ENCODE measurements at regions not wholly inside any gene's neighbourhood (a gene's known extent, or its start where the extent isn't known, plus 50 kb on each side); places are given as distances from the start of the nearest gene placed in this dataset.

DNA sequence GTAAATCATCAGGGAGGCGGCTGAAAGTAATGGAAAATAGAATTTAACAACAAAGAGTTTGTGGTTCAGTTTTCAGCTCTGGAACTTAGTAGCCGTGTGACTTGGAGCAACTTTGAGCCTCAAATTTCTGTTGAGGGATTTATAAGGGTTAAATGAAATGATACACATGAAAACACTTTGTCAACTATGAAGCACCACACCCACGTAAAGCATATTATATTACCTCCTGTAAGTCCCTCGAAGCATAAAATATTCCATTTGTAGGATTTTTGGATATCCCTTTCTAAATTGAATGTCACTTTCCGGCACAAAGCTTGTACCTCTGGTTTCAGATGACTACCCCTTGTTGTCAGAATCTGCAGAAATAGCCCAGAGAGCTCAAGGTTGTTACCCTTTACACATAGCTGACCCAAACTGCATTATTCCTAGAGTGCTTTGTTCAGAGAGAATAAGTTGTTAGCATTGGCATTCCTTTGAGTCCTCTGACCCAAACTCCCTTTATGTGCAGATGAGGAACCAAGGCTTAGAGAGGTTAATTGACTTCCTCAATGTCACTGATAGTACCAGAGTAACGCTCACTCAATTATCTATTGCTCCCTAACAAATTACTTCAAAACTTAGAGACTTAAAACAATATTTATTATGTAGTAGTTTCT lies 187.9 kb upstream of the UMPS start:
- no peak for DNase-seq (ENCODE audit: low spot score)

DNA sequence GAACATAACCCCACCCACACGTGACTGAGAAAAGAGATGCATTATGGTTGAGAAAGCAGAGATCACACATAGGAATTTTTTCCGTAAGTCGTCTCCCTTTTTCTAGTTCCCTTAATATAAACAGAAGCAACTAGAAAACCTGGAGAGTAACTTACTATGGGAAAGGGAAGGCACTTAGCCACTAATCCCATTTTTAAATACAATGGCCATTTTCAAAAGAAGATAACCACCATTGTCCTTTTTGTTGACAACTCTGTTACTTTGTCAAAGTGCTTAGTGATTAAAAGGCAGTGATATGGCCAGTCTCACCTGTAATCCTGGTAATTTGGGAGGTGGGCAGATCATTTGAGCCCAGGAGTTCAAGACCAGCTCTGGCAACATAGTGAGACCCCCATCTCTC lies 184.4 kb upstream of the UMPS start:
- no peak for DNase-seq (ENCODE audit: low spot score)

DNA sequence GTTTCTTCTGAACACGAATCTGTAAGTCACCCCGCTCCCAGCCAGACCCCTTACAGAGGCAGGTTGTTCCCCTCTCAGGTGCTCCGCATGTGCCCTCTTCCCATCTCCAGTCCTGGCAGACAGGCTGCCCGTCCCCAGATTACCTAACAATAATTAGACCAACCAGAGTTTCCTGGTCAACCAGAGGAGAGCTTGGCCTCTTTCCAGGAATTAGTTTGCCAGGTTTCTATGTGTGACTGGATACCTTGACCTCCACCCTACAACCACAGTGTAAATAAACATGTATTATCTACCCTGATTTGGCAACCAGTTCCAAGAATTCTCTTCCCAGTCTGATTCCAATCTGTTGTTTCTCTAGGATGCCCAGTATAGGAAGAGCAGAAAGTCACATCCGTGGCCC lies 178.0 kb upstream of the UMPS start:
- no peak for DNase-seq (ENCODE audit: low spot score)

DNA sequence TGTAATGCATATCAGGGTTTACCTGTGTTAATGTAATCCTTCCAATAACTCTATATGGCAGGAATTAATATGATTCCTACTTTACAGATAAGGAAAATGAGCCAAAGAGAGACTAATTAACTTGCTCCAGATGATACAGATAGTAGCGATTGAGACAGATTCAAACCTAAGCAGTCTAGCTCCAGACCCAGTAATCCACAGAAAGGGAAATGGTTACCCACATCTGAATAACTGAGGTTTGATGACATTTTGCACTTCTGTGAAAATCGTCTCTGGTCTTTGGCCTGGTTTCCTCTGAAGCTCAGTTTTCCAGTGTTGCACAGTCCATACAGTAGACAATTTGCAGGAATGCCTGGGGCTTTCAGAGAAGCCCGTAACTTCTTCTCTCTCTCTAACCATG lies 177.1 kb upstream of the UMPS start:
- DNase-seq (ENCODE audit: low spot score) = no peak

DNA sequence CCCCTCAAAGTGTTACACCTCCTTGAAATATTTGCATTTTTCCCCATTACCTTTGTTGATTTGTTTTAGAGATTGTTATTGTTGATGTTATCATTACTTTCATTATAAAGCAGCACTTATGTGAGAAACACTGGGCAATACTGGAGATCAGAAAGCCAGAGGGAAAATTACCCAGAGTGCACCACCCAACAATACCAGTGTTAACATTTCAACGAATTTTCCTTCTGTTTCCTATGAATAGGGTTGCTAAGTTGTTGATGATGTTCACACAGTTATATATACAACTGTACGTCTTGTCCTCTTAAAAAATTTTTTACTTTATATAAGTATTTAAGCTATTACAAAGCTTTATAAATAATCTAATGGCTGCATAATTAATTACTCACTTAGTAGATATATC lies 173.6 kb upstream of the UMPS start:
- DNase-seq (ENCODE audit: low spot score) = no peak

DNA sequence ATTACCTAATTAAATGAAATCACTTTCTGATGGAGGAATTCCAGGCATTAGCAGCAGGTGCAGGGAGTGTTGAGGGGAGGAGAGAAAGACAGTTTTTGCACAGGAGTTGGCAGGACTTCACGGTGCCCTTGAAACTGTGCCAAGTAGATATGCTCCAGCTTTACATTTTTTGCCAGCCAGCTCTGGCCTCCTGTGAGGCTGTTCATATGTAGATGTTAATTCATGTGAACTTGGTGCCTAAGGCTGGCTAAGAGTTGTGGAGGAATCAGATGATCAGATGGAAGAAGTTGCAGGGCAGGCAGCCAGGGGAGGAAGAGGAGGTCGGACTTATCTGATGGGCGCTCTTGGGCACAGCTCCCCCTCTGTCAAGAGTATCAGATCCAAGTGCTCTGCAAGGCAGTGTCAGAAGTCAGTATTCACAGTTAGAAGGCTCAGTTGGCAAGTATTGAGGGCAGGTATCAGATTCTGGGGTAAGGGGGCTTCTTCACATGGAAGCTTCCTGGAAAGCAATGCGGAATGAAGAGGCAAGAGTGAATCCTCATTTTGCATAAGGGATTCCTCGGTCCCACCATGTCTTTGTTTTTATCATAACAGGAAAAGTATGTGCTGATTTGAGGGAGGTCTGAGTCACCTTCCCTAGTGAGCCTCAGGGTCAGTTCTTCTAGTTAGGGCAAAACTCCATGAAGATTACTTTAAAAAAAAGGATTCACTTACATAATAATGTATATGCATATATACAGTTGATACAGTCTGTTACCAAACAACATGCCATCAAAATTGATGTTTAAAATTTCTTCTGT lies 172.6 kb upstream of the UMPS start:
- DNase-seq (ENCODE audit: low spot score) = no peak

DNA sequence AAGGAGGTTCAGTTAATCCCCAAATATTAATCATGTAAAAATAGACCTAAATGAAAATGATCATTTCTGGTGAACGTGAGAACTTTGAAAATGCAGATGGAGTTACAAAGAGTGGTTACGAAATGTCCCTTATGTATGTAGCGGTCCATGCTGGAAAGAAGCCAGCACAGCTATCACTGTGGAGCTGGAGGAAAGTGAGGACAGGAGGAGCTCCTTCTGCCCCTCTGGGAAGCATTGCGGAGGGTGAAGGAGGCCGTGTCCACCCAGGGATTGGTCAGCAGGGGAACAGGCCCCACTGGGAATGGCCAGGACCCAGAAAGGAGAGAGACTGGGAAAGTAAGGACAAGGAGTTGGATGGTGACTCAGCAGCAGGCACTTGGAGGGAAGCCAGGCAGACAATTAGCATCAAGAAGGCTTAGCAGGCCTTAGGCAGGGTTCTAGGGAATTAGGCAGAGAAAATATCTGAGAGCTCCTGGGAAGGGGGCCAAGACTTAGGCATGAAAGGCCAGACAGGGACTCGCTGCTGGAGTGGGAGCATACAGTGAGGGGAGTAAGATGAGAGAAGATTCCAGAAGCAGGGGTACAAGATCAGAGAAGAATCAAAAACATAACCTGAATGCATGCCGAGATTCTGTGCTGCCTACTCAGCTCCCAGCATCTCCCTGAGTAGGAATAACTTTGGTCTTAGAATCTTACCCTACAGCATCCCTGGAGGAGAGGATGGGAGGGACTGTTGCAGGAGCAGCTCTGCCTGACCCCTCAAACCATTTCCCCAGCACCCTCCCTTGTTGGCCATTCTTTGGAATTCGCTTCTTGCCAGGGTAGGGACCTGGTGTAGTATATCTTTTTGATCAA lies 171.0 kb upstream of the UMPS start:
- DNase-seq (ENCODE audit: low spot score) = no peak

DNA sequence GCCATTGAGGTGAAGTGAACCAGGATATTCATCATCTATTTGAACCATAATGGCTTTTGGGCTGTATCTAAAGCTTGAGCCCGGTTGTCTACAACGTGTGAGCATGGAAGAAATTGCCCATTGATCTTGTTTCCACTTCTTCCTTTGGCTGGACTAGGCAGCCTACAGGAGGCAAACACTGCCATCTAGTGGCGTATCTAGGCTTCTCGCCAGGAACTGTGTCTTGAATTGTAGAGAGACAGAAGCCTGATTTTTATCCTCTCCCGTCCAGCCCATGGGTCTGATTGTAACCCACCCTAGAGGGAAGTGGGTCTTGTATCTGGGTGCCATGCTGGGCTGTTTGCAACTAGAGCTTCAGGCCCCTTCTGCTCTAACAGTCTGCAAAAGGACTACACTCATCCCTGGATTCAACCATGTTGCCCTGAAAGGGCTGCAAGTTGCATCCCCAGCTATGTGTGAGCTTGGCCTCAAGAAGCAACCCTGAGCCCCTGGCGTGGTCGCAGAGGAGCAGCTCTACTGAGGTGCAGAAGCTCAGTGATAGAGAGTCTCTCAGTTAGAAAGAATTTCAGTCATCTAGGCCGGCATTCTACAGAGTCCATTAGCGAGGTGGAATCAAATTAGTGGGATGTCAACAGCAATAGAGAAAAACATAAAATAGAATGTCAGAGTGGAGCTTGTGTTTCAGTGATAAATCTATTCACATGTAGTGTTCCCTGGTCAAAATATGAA lies 170.2 kb upstream of the UMPS start:
- DNase-seq (ENCODE audit: low spot score) = peak; percentile 77

DNA sequence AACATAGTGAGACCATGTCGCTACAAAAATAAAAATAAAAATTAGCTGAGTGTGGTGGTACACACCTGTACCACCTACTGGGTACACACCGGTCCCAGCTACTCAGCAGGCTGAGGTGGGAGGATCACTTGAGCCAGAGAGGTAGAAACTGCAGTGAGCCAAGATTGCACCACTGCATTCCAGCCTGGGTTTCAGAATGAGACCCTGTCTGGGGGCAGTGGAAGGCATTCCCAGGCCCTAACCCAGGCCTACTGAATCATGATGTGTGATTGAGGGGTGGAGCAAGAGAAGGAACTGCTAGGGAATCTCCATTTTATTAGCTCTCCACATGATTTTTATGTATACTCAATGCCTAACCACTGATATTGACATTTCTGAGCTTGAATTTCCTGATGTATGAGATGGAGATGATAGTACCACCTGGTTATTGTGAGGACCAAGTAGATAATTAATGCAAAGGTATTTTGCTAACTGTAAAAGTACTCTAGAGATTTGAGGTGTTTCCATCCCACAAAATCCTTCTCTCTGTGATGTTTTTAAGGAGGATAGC lies 169.5 kb upstream of the UMPS start:
- DNase-seq (ENCODE audit: low spot score) = no peak

DNA sequence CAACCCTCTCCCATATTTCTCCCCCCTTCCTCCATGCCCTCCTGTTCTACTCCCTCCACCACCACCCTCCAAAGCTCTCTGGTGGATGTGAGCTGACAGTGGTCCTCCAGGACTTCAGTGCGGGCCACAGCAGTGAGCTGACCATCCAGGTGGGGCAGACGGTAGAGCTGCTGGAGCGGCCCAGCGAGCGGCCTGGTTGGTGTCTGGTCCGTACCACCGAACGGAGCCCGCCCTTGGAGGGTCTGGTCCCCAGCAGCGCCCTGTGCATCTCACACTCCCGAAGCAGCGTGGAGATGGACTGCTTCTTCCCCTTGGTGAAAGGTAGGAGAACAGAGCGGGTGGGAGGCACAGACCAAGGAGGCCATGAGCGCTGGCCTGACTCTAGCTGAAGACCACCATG lies 167.5 kb upstream of the UMPS start:
- no peak for DNase-seq (ENCODE audit: low spot score)

DNA sequence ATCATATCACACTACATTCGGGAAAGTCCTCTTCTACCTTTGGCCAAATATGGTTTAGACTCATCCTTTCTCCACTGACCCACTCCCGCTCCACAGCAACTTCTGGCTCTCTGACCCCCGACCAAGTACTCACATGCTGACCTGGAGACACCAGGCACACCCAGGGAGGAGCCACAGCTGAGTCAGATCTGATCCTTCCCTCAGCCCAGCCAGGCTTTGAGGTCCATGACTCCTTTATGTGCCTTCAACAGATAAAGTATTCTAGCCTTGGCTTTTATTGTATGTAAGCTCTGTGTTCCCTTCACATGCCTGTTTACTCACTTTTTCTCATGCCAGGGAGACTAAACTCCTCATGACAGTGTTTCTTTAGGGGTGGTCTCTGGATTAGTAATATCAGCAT lies 166.9 kb upstream of the UMPS start:
- no peak for DNase-seq (ENCODE audit: low spot score)

DNA sequence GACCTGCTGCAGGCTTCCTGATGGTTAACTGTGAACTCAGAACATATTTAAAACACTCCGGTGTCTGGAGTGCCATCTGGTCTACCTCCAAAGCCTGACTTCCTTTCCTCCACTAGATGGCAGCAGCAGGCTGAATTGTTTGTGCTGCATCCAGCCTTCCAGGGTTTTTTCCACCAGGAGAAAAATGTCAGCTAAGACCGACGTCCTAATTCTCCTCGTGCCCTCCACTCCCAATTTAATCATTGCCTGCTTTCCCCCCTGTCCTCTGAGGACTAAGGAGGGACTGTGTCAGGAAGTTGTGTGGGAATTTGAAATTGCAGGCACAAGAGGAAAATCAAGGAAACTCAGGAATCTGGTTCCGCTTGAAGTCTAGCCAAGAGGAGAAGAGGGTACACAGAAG lies 165.2 kb upstream of the UMPS start:
- DNase-seq (ENCODE audit: low spot score) = peak; percentile 64

DNA sequence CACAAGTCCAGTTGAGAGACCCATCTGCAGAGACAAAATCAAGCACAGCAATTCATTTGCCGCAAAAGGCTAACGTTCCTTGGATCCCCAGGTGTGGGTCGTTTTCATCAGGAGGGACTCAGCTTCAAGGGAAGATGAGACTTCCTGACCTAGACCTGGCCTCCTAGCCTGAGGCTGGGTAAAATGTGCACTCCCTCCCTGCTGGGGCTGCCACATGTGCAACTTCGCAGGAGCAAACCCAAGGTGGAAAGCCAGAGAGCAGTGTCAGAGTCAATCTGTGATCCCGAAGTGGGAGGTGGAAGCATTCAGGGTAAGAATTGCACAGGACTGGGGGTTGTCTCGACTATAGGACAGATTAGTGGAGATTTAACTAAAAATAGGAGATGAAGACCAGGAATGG lies 164.7 kb upstream of the UMPS start:
- DNase-seq (ENCODE audit: low spot score) = no peak

DNA sequence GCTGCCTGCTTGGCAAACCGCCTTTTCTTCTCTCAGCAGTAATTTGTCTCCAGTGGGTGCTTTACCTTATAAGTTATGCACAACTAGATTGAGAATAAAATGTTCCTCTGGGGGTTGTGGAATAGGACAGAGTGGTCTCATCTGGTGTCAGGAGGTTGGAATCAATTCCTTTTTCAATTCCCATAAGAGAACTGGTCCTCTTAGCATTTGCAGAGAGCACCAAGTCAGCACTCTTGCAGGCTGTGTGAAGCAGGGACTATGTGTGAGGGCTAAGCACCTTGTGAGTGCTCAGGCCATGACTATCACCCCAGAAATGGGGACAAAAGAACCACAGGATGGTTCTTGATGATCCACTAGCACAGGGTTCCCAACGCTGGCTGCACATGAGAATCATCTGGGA lies 163.6 kb upstream of the UMPS start:
- DNase-seq (ENCODE audit: low spot score) = no peak

DNA sequence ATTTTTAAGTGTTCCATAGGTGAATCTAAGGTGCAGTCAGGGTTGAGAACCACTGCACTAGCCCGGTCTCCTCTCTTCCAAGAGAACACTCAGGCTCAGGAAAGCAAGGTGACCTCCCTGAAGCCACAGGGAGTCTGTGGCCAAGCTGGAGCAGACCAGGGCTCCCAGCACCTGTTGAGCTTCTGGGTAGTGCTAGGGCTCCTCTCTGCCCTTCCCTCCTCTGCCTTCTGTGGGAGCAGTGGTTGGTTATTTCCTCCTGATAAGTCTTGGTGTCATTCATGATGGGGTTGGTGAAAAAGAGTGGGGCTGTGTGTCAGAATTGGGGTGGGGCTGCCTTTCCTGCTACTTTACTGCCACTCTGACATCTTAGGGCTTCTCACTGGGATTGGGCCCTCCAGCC lies 163.1 kb upstream of the UMPS start:
- DNase-seq (ENCODE audit: low spot score) = no peak

DNA sequence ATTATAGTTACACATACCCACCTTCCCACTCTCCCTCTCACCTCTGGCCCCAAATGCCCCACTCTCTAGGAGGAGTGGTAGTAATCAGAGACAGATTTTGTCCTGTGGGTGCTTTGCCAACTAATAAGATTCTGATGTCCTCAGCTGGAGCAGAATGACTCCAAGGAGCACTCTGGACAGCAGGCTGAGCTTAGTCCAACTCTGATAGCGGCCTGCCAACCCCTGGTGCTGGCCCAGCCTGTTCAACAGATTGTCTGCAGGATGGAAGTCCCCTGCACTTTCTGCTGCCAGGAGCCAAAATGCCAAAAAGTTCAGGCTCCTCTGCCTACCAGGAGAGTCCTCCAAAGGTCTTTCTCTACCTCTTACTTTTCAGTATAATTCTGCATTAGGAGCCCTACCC lies 160.5 kb upstream of the UMPS start:
- DNase-seq (ENCODE audit: low spot score) = no peak

DNA sequence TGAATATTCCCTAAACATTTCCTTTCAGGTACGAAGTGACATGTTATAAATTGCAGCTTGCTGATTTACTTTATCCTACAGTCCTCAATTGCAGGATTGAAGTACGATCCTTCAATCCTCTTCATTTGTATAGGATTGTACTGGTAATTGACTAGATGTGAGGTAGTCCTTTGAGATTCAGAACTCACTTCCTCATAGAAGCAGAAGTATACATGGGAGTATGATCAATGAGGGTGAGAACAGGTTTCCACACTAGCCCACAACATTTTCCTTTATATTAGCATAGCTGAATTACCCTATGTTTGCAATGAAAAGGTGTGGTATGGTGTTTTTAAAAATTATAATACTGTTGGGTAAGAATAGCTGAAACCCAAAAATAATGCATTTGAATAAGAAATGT lies 160.0 kb upstream of the UMPS start:
- no peak for DNase-seq (ENCODE audit: low spot score)

DNA sequence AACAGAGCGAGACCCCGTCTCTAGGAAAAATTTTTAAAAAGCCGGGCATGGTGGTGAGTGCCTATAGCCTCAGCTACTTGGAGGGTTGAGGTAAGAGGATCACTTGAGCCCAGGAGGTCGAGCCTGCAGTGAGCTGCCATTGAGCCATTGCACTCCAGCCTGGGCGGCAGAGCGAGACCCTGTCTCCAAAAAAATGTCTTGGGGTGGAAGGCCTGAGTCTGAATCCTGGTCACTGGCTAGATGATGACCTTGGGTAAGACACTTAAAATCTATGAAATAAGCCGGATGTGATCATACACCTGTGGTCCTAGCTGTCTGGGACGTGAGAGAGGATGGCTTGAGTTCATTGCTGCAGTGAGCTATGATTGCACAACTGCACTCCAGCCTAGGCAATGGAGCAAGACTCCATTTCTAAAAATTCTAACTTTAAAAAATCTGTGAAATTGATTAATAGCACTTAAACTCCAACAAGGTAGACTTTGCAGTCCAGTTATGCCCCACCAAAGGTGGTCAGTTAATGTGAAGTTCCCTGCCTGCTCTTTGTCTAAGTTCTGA lies 157.3 kb upstream of the UMPS start:
- DNase-seq (ENCODE audit: low spot score) = no peak

DNA sequence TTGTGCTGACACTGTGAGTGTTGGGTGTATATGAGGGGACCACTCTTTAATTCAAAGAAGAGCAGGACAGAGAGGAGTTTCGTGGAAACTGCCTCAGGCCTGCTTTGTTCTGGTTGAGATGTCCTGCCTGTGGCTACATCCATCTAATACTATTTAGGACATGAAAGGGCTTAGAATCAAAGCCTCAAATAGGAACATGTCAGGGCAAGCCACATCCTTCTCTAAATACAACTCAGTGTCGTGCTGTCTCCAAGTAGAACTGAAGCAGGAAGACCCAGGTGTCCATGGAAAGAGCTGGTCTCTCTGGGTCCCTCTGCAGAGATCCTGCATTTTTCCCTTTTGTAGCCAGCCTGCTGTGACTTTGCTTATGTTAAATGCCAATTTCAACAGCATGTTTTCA lies 156.2 kb upstream of the UMPS start:
- no peak for DNase-seq (ENCODE audit: low spot score)

DNA sequence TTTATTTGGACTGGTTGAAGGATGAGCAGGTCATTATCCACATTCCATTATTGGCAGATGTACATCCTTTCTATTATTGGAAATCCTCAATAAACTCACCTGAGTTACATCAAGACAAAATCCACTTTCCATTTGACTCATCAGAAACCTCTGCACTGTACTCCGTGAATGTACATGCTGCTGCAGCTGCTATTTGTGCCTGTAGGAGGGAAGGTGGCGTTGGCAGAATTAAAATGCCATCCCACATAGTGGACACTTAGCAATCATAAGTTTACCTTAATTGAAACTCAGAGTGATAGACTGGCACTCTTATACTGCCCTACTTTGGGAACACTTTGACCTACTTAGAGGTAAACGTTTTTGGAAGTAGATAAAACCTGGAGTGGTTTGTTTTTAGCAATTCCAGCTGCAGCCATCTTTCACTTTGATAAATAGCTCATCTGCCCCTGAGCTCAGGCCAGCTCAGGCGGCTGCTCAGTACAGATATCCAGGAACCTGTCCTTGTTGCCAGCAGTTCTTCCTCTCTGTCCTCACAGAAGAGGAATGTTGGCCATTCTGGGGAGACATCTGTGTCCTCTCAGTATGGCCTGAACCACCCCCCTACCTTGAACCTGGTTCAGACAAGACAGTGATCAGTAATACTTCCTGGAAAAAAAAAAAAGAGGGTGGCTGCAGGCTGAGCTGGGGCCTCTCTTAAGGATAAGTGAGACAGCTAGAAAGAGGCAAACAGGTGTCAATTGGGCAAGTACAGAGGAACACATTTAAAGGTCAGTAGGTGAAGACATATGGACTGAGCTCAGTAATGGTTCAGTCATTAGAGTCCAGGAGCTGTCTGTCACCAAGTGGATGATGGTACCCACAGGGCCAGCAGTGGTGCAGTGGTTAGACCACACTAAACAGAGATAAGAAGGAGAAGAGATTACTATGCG lies 153.4 kb upstream of the UMPS start:
- DNase-seq (ENCODE audit: low spot score) = no peak
